NT2/D1 (cell line): ENCODE measurements at regions not wholly inside any gene's neighbourhood (a gene's known extent, or its start where the extent isn't known, plus 50 kb on each side); places are given as distances from the start of the nearest gene placed in this dataset.

ENCODE experiments used
- DNase-seq: peaks from one replicate; pipeline ENCODE4 v3.0.0-alpha.2; 2011; ENCODE audit warnings: low read depth, low spot score
- H3K27me3 ChIP-seq: 2 replicates; pipeline ENCODE4 v1.6.0; 2011; ENCODE audit warnings: mild to moderate bottlenecking; ENCODE audit not compliant: insufficient read length, insufficient read depth
- H3K36me3 ChIP-seq: 2 replicates; pipeline ENCODE4 v1.6.1; 2011; ENCODE audit warnings: mild to moderate bottlenecking, low read length, mixed read lengths; ENCODE audit not compliant: insufficient read depth, insufficient read length
- H3K4me1 ChIP-seq: 2 replicates; pipeline ENCODE4 v1.5.1; 2011; ENCODE audit not compliant: insufficient read depth, insufficient read length
- H3K4me3 ChIP-seq: 2 replicates; pipeline ENCODE4 v1.5.1; 2011; ENCODE audit warnings: low read depth; ENCODE audit not compliant: insufficient read length
- H3K9ac ChIP-seq: 2 replicates; pipeline ENCODE4 v1.6.0; 2011; ENCODE audit warnings: low read depth; ENCODE audit not compliant: insufficient read length
- H3K9me3 ChIP-seq: 2 replicates; pipeline ENCODE4 v1.5.1; 2011; ENCODE audit warnings: mild to moderate bottlenecking, low read length; ENCODE audit not compliant: insufficient read depth
- SUZ12 ChIP-seq: IDR thresholded peaks from 2 replicates; pipeline ENCODE4 v1.6.1; 2011; ENCODE audit not compliant: insufficient read length, insufficient read depth; ENCODE audit errors: extremely low read depth
- YY1 ChIP-seq: IDR thresholded peaks from 2 replicates; pipeline ENCODE4 v1.6.1; 2011; ENCODE audit not compliant: insufficient read length, insufficient read depth
- ZNF274 ChIP-seq: IDR thresholded peaks from 2 replicates; pipeline ENCODE4 v1.6.1; 2011; ENCODE audit warnings: mild to moderate bottlenecking, low read depth, low read length

- H3K36me3 ChIP-seq: no peaks in the 10 kb centered on the region
- no peak overlapping the region for H3K4me3 ChIP-seq
- no peak for TF ChIP-seq ZNF274
- TF ChIP-seq YY1: no peak
- TF ChIP-seq SUZ12: no peak
- DNase-seq: no peak
- no peaks in the 10 kb centered on the region for H3K27me3 ChIP-seq
- peaks cover 31% of the 10 kb centered on the region; the same call in 1 of the 2 replicates for H3K9me3 ChIP-seq
- H3K4me1 ChIP-seq: no peaks in the 10 kb centered on the region
- no peak overlapping the region for H3K9ac ChIP-seq
Measured at GRCh38 chr12:131587565-131587964, 123.3 kb upstream of the SFSWAP start.

- H3K27me3 ChIP-seq: no peaks in the 10 kb centered on the region
- no peak overlapping the region for H3K4me3 ChIP-seq
- H3K9ac ChIP-seq: no peak overlapping the region
- no peaks in the 10 kb centered on the region for H3K36me3 ChIP-seq
- peaks cover 33% of the 10 kb centered on the region; the same call in 1 of the 2 replicates for H3K9me3 ChIP-seq
- peaks cover 3% of the 10 kb centered on the region for H3K4me1 ChIP-seq
- DNase-seq: no peak
- TF ChIP-seq SUZ12 (no peak), YY1 (no peak), ZNF274 (no peak)
Measured at GRCh38 chr12:131589221-131589897, 121.5 kb upstream of the SFSWAP start.

- no peak for DNase-seq
- no peak overlapping the region for H3K9ac ChIP-seq
Measured at GRCh38 chr12:131589966-131590365, 120.9 kb upstream of the SFSWAP start.

GRCh38 chr12:131591136-131591535 is 119.8 kb upstream of the SFSWAP start:
- Histone ChIP-seq H3K4me3 (no peak overlapping the region), H3K9ac (no peak overlapping the region), H3K4me1 (peaks cover 3% of the 10 kb centered on the region), H3K9me3 (peaks cover 27% of the 10 kb centered on the region; the same call in 1 of the 2 replicates), H3K27me3 (no peaks in the 10 kb centered on the region), H3K36me3 (no peaks in the 10 kb centered on the region)
- DNase-seq: no peak
- TF ChIP-seq SUZ12: no peak
- TF ChIP-seq ZNF274: no peak
- no peak for TF ChIP-seq YY1

More at GRCh38 chr12:131589966-131590365, 120.9 kb upstream of the SFSWAP start:
- H3K36me3 ChIP-seq: no peaks in the 10 kb centered on the region
- H3K4me1 ChIP-seq: peaks cover 3% of the 10 kb centered on the region
- no peaks in the 10 kb centered on the region for H3K27me3 ChIP-seq
- H3K9me3 ChIP-seq: peaks cover 33% of the 10 kb centered on the region; the same call in 1 of the 2 replicates
- no peak for TF ChIP-seq ZNF274
- TF ChIP-seq SUZ12: no peak
- TF ChIP-seq YY1: no peak
- H3K4me3 ChIP-seq: no peak overlapping the region

GRCh38 chr12:131591714-131592709 is 118.9 kb upstream of the SFSWAP start:
- peaks cover 18% of the 10 kb centered on the region; the same call in 1 of the 2 replicates for H3K9me3 ChIP-seq
- peaks cover 3% of the 10 kb centered on the region for H3K4me1 ChIP-seq
- no peak overlapping the region for H3K9ac ChIP-seq
- TF ChIP-seq YY1 (no peak), SUZ12 (no peak), ZNF274 (no peak)
- H3K27me3 ChIP-seq: no peaks in the 10 kb centered on the region
- H3K36me3 ChIP-seq: no peaks in the 10 kb centered on the region
- no peak for DNase-seq
- H3K4me3 ChIP-seq: no peak overlapping the region

GRCh38 chr12:131592972-131593371 is 117.9 kb upstream of the SFSWAP start:
- Histone ChIP-seq H3K27me3 (no peaks in the 10 kb centered on the region), H3K4me1 (peaks cover 3% of the 10 kb centered on the region), H3K9me3 (peaks cover 9% of the 10 kb centered on the region; the same call in 1 of the 2 replicates), H3K36me3 (no peaks in the 10 kb centered on the region), H3K9ac (no peak overlapping the region), H3K4me3 (no peak overlapping the region)
- TF ChIP-seq ZNF274 (no peak), YY1 (no peak), SUZ12 (no peak)
- DNase-seq: no peak

- Histone ChIP-seq H3K4me3 (no peak overlapping the region), H3K9me3 (peaks cover 8% of the 10 kb centered on the region; the same call in 1 of the 2 replicates), H3K36me3 (no peaks in the 10 kb centered on the region), H3K4me1 (peaks cover 3% of the 10 kb centered on the region), H3K27me3 (no peaks in the 10 kb centered on the region), H3K9ac (no peak overlapping the region)
- DNase-seq: no peak
- TF ChIP-seq ZNF274: no peak
- no peak for TF ChIP-seq YY1
- TF ChIP-seq SUZ12: no peak
Measured at GRCh38 chr12:131593406-131593805, 117.5 kb upstream of the SFSWAP start.
